ENCODE measurements at regions not wholly inside any gene's neighbourhood (a gene's known extent, or its start where the extent isn't known, plus 50 kb on each side); places are given as distances from the start of the nearest gene placed in this dataset.

DNA sequence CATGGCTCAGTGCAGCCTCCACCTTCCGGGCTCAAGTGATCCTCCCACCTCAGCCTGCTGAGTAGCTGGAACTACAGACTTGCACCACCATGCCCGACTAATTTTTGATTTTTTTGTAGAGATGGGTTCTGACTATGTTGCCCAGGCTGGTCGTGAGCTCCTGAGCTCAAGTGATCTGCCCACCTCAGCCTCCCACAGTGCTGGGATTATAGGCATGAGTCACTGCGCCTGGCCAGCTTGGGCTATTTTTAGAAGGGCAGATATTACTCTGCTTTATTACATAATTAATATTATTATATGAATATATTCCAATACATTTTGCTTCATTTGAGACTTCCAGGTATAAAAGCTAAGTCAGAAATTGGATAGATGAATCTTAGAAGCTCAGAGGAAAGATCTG is 143.7 kb upstream of the ANK2 start:
- Histone ChIP-seq H3K27me3 (replicated peaks in 1 of 4; ENCODE audit: control extremely low read depth in 1 of 4, control insufficient read depth in 3 of 4, insufficient read depth in 4 of 4, low read length in 3 of 4) (no peaks in the 10 kb centered on the region), H4K20me1 (ENCODE audit: control insufficient read depth, insufficient read depth, low read length, poor library complexity, severe bottlenecking) (no peaks in the 10 kb centered on the region), H3K4me3 (ENCODE audit: control extremely low read depth in 1 of 5, extremely low read depth in 1 of 5, insufficient read depth in 1 of 5, low read depth in 2 of 5, low read length in 4 of 5) (no peak overlapping the region), H3K27ac (ENCODE audit: low read length in 2 of 2) (no peak overlapping the region), H3K36me3 (replicated peaks in 1 of 2; ENCODE audit: control extremely low read depth in 1 of 2, control insufficient read depth in 1 of 2, extremely low read depth in 1 of 2, insufficient read depth in 2 of 2, low read length in 1 of 2) (no peaks in the 10 kb centered on the region), H3K79me2 (ENCODE audit: control insufficient read depth, insufficient read depth, low read length) (no peaks in the 10 kb centered on the region), H2AFZ (ENCODE audit: insufficient read depth, low read depth, low read length, poor library complexity, severe bottlenecking) (no peak overlapping the region), H3K9me3 (ENCODE audit: control extremely low read depth in 1 of 3, control insufficient read depth in 2 of 3, insufficient read depth in 1 of 3, low read length in 2 of 3) (no peaks in the 10 kb centered on the region), H3K4me2 (replicated peaks; ENCODE audit: low read depth, low read length, poor library complexity, severe bottlenecking) (no peak overlapping the region), H3K9ac (ENCODE audit: low read length) (no peak overlapping the region), H3K4me1 (ENCODE audit: control insufficient read depth in 2 of 2, insufficient read depth in 2 of 2, low read length in 2 of 2) (peaks cover 0 to 5% of the 10 kb centered on the region in 2 donors)
- no peaks in the 10 kb centered on the region for H3K9me3 Mint-ChIP-seq (ENCODE audit: insufficient read depth)
- CTCF ChIA-PET, result no interaction called here
- peaks cover 7% of the 10 kb centered on the region for H3K4me1 Mint-ChIP-seq
- DNase-seq (no peak), ATAC-seq (ENCODE audit: low read depth) (no peak)
- H3K27ac Mint-ChIP-seq, result no peak overlapping the region
- POLR2A ChIA-PET, result no interaction called here
- intact Hi-C loops (cut with micrococcal nuclease), result no loop called here
- peaks cover under 1% of the 10 kb centered on the region for H3K27me3 Mint-ChIP-seq
- TF ChIP-seq EZH2 (IDR thresholded peaks at IDR 0.05; ENCODE audit: borderline replicate concordance, insufficient read depth, low read depth, low read length, poor library complexity, severe bottlenecking) (no peak), CTCF (IDR thresholded peaks at IDR 0.05) (no peak)
- no CpG with 5 or more reads among the region's 4 CpGs for WGBS (ENCODE audit: insufficient coverage)
- H3K4me3 Mint-ChIP-seq, result no peak overlapping the region

GRCh38 chr4:112908511-112908910 is 140.9 kb upstream of the ANK2 start:
- Mint-ChIP-seq H3K4me3 (no peak overlapping the region), H3K27me3 (no peaks in the 10 kb centered on the region), H3K9me3 (ENCODE audit: insufficient read depth) (no peaks in the 10 kb centered on the region), H3K27ac (no peak overlapping the region), H3K4me1 (peaks cover 7% of the 10 kb centered on the region)
- Histone ChIP-seq H3K4me3 (ENCODE audit: control extremely low read depth in 1 of 5, extremely low read depth in 1 of 5, insufficient read depth in 1 of 5, low read depth in 2 of 5, low read length in 4 of 5) (no peak overlapping the region), H3K9ac (ENCODE audit: low read length) (no peak overlapping the region), H3K4me1 (ENCODE audit: control insufficient read depth in 2 of 2, insufficient read depth in 2 of 2, low read length in 2 of 2) (peaks cover 0 to 5% of the 10 kb centered on the region in 2 donors), H3K27me3 (replicated peaks in 1 of 4; ENCODE audit: control extremely low read depth in 1 of 4, control insufficient read depth in 3 of 4, insufficient read depth in 4 of 4, low read length in 3 of 4) (no peaks in the 10 kb centered on the region), H3K9me3 (ENCODE audit: control extremely low read depth in 1 of 3, control insufficient read depth in 2 of 3, insufficient read depth in 1 of 3, low read length in 2 of 3) (no peaks in the 10 kb centered on the region), H3K36me3 (replicated peaks in 1 of 2; ENCODE audit: control extremely low read depth in 1 of 2, control insufficient read depth in 1 of 2, extremely low read depth in 1 of 2, insufficient read depth in 2 of 2, low read length in 1 of 2) (no peaks in the 10 kb centered on the region), H2AFZ (ENCODE audit: insufficient read depth, low read depth, low read length, poor library complexity, severe bottlenecking) (no peak overlapping the region), H3K4me2 (replicated peaks; ENCODE audit: low read depth, low read length, poor library complexity, severe bottlenecking) (no peak overlapping the region), H3K79me2 (ENCODE audit: control insufficient read depth, insufficient read depth, low read length) (no peaks in the 10 kb centered on the region), H3K27ac (ENCODE audit: low read length in 2 of 2) (no peak overlapping the region), H4K20me1 (ENCODE audit: control insufficient read depth, insufficient read depth, low read length, poor library complexity, severe bottlenecking) (no peaks in the 10 kb centered on the region)
- DNase-seq, result no peak
- no CpG with 5 or more reads among the region's 1 CpG for WGBS (ENCODE audit: insufficient coverage)
- ChIA-PET CTCF (no interaction called here), POLR2A (no interaction called here)
- intact Hi-C loops (cut with micrococcal nuclease), result no loop called here
- no peak for ATAC-seq (ENCODE audit: low read depth)
- TF ChIP-seq CTCF (IDR thresholded peaks at IDR 0.05) (no peak), EZH2 (IDR thresholded peaks at IDR 0.05; ENCODE audit: borderline replicate concordance, insufficient read depth, low read depth, low read length, poor library complexity, severe bottlenecking) (no peak)

All from B cell (primary cell).